Omental fat pad (tissue), 3 donors: ENCODE measurements at regions not wholly inside any gene's neighbourhood (a gene's known extent, or its start where the extent isn't known, plus 50 kb on each side); places are given as distances from the start of the nearest gene placed in this dataset.

ENCODE experiments used
- ATAC-seq: fragments of 150-250 bp; one replicate; pipeline ENCODE4 v1.9.1; 2016; ENCODE audit warnings: mild to moderate bottlenecking, moderate library complexity; ENCODE audit not compliant: low FRiP score
- DNase-seq: peaks from one replicate; pipeline ENCODE4 v3.0.0-alpha.2; 2019; ENCODE audit warnings: low spot score
- CTCF ChIP-seq, 3 donors: fragments of 450-650 bp; IDR thresholded peaks; one replicate each; pipeline ENCODE4 v1.5.1; 2016 to 2017; ENCODE audit warnings: antibody characterized with exemption in 3 of 3, mild to moderate bottlenecking in 3 of 3, moderate library complexity in 2 of 3

GRCh38 chr14:54116198-54116885, 159.7 kb upstream of the BMP4 start:
- DNase-seq (no peak), ATAC-seq (no peak)
- TF ChIP-seq CTCF (IDR thresholded peaks at IDR 0.05): no peak

- DNase-seq (no peak), ATAC-seq (no peak)
- no peak for TF ChIP-seq CTCF (IDR thresholded peaks at IDR 0.05)
Measured at GRCh38 chr14:54116972-54117371, 160.3 kb upstream of the BMP4 start.

DNA sequence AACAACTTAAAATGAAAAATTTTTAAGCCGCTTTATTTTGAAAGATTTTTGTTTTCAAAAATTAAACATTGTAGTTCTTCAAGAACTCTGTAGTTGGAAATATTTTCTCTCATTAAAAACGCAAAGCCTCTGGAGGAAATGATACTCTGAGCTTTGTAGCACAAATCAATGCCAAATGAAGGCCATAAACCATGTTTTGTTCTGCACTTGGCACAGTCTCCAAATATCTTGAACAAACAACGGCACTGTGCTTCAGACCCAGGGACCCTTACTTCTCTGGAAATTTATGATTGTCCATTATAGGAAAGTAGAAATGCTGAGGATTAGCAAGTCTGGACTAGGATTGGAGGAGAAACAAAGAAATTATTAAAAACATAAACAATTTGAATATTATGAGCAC, 160.8 kb upstream of the BMP4 start:
- DNase-seq (no peak), ATAC-seq (no peak)
- TF ChIP-seq CTCF (IDR thresholded peaks at IDR 0.05): no peak

- ATAC-seq (no peak), DNase-seq (no peak)
- no peak for TF ChIP-seq CTCF (IDR thresholded peaks at IDR 0.05)
Measured at GRCh38 chr14:54117924-54118323, 161.3 kb upstream of the BMP4 start.

GRCh38 chr14:54120260-54120659, 163.6 kb upstream of the BMP4 start:
- ATAC-seq: no peak

GRCh38 chr14:54121466-54122027, 164.9 kb upstream of the BMP4 start:
- TF ChIP-seq CTCF (IDR thresholded peaks at IDR 0.05): no peak
- ATAC-seq (no peak), DNase-seq (no peak)

More at GRCh38 chr14:54120260-54120659, 163.6 kb upstream of the BMP4 start:
- TF ChIP-seq CTCF (IDR thresholded peaks at IDR 0.05): no peak
- no peak for DNase-seq

- DNase-seq (no peak), ATAC-seq (no peak)
Measured at GRCh38 chr14:54123841-54124240, 167.2 kb upstream of the BMP4 start.

More at GRCh38 chr14:54123841-54124240, 167.2 kb upstream of the BMP4 start:
- no peak for TF ChIP-seq CTCF (IDR thresholded peaks at IDR 0.05)
